AG04449 (cell line): ENCODE measurements at regions not wholly inside any gene's neighbourhood (a gene's known extent, or its start where the extent isn't known, plus 50 kb on each side); places are given as distances from the start of the nearest gene placed in this dataset.

Experiments
- CTCF ChIA-PET: fragments of 350-600 bp; formaldehyde crosslinking; extraction: SDS; loops from one replicate; lab custom pipeline; 2021; ENCODE audit warnings: antibody characterized with exemption; lab: Yijun Ruan, JAX
- POLR2A ChIA-PET: fragments of 400-600, 350-600 bp; formaldehyde crosslinking; extraction: SDS; loops from one replicate; lab custom pipeline; 2020; ENCODE audit warnings: antibody characterized with exemption, inconsistent platforms; lab: Yijun Ruan, JAX
- DNase-seq: peaks from one replicate; pipeline ENCODE4 v3.0.0-alpha.2; 2010; ENCODE audit warnings: low read depth, low spot score
- H3K4me3 ChIP-seq: 2 replicates; pipeline ENCODE4 v1.5.1; 2011; ENCODE audit warnings: low read depth, mild to moderate bottlenecking, control low read depth, low read length
- CTCF ChIP-seq: IDR thresholded peaks from one replicate; pipeline ENCODE4 v1.5.1; 2011; ENCODE audit warnings: mild to moderate bottlenecking, moderate library complexity, low read length, control low read depth, inconsistent platforms; ENCODE audit not compliant: insufficient read depth; ENCODE audit errors: missing control alignments

- H3K4me3 ChIP-seq: no peak overlapping the region
Measured at GRCh38 chr6:125512621-125513020, 210.9 kb upstream of the HDDC2 start.

GRCh38 chr6:125513978-125514377 is 212.2 kb upstream of the HDDC2 start:
- no peak for TF ChIP-seq CTCF
- ChIA-PET CTCF (no interaction called here), POLR2A (no interaction called here)
- no peak overlapping the region for H3K4me3 ChIP-seq
- DNase-seq: no peak

More at GRCh38 chr6:125512621-125513020, 210.9 kb upstream of the HDDC2 start:
- ChIA-PET CTCF (no interaction called here), POLR2A (no interaction called here)
- no peak for DNase-seq
- TF ChIP-seq CTCF: no peak

- CTCF ChIA-PET: no interaction called here
- POLR2A ChIA-PET: no interaction called here
- no peak for DNase-seq
- H3K4me3 ChIP-seq: no peak overlapping the region
- no peak for TF ChIP-seq CTCF
Measured at GRCh38 chr6:125516644-125517043, 214.9 kb upstream of the HDDC2 start.

GRCh38 chr6:125519367-125519766 is 217.6 kb upstream of the HDDC2 start:
- ChIA-PET POLR2A (no interaction called here), CTCF (no interaction called here)
- no peak for TF ChIP-seq CTCF
- no peak for DNase-seq
- H3K4me3 ChIP-seq: no peak overlapping the region

GRCh38 chr6:125524356-125524755 is 222.6 kb upstream of the HDDC2 start:
- ChIA-PET CTCF (no interaction called here), POLR2A (no interaction called here)
- TF ChIP-seq CTCF: no peak
- no peak overlapping the region for H3K4me3 ChIP-seq
- no peak for DNase-seq

GRCh38 chr6:125526007-125526720 is 223.3 kb upstream of the HEY2 start:
- CTCF ChIA-PET: no interaction called here
- H3K4me3 ChIP-seq: no peak overlapping the region
- no peak for TF ChIP-seq CTCF
- no peak for DNase-seq
- POLR2A ChIA-PET: no interaction called here
